ENCODE measurements at regions not wholly inside any gene's neighbourhood (a gene's known extent, or its start where the extent isn't known, plus 50 kb on each side); places are given as distances from the start of the nearest gene placed in this dataset.

DNA sequence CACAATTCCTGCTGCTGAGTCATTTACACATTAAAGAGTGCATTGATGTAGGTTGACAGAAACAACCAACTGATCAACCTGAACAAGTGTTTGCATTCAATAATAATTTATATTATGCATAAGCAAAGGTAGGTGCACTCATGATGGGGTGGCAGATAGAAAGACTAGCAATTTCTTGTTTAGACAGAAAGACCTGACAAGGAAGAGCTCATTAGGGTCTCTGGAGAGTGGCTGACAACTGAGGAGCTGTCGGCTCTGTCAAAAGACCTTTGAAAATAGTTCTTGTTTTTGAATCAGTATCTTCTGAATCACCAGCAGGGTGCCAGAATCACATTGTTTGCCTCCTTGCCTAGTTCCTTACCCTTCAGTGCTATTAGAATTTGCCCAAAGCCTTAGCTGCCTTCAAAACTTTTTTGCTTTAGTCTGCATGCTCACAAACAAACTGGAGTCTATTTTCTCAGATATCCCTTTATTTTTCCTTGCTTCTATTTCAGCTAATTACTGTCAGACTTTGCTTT is 234.7 kb downstream of the BTG1 start:
- in situ Hi-C loops (cut with HindIII; ENCODE audit: low sequenced_read_pairs): no loop called here
- DNase-seq (ENCODE audit: low spot score): no peak

DNA sequence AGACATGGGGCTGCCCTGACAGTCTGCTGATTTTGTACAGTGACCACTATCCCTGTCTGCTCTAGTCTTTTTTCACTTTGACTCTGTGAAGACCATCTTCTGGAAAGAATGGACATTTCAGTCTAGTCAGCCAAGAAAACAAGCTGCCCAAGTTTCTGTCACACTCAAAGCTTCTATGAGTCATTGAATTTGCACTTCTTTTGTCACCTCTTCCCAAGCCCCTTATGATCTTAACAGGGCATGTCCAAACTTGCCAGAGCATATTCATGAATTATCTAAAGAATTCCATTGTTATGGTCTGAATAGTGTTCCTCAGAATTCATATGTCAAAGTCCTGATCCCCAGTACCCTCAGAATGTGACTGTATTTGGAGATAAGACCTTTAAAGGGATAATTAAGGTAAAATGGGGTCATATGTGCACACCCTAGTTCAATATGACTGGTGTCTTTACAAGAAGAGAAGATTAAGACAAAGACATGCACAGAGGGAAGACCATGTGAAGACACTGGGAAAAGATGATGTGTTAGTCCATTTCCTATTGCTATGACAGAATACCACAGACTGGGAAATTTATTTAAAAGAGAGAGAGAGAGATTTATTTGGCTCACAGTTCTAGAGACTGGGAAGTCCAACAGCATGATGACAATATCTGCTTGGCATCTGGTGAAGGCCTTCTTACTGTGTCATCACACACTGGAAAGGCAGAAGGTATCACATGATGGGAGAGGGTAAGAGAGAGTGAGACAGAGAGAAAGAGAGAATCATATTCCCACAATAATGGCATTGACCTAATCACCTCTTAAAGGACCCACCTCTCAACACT is 242.6 kb downstream of the BTG1 start:
- in situ Hi-C loops (cut with HindIII; ENCODE audit: low sequenced_read_pairs): no loop called here
- DNase-seq (ENCODE audit: low spot score): no peak

DNA sequence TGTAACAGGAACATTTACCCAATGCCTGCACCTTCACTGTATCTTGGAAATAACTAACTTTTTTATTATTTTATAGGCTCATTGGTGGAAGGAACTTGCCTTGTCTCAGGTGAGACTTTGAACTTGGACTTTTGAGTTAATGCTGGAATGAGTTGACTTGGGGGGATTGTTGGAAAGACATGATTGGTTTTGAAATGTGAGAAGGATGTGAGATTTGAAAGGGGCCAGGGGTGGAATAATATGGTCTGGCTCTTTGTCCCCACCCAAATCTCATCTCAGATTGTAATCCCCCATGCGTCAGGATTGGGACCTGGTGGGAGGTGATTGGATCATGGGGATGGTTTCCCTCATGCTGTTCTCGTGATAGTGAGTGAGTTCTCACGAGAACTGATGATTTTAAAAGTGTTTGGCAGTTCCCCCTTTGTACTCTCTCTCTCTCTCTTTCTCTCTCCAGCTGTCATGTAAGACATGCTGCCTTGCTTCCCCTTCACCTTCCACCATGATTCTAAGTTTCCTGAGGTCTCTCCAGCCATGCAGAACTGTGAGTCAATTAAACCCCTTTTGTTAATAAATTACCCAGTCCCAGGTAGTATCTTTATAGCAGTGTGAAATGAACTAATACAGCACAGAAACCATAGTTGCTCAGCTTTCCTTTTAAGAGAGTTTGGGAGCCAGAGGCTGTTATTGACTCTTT is 244.1 kb downstream of the BTG1 start:
- in situ Hi-C loops (cut with HindIII; ENCODE audit: low sequenced_read_pairs): no loop called here

DNA sequence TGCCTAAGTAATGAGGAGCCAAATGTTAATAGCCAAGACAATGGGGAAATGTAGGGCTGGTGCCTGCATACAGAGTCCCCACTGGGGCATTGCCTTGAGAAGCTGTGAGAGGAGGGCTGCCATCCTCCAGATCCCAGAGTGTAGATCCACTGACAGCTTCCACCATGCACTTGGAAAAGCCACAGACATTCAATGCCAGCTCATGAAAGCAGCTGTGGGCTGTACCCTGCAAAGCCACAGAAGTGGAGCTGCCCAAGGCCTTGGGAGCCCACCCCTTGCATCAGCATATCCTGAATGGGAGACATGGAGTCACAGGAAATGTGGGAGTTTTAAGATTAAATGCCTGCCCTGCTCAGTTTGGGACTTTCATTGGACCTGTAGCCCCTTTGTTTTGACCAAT is 244.7 kb downstream of the BTG1 start:
- DNase-seq (ENCODE audit: low spot score): no peak
- in situ Hi-C loops (cut with HindIII; ENCODE audit: low sequenced_read_pairs): no loop called here

More for the DNA sequence above, 244.1 kb downstream of the BTG1 start:
- DNase-seq (ENCODE audit: low spot score): no peak

DNA sequence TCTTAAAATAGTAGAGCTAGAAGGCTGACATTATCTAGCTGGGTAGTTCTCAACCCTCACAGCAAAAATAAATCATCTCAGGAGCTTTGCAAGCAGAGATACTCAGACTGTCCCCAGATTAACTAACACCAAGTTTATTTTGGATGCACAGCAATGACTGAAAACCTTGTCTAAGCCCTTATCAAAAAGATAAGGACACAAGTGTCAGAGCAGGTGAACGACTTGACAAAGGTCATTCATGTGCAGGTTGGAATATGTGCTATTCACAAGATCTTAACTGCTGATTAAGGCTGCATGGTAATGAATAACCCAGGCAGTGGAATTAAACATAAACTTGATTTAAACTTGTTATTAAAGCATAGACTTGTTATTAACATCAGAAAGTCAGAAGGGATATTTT is 246.6 kb downstream of the BTG1 start:
- no peak for DNase-seq (ENCODE audit: low spot score)
- in situ Hi-C loops (cut with HindIII; ENCODE audit: low sequenced_read_pairs): no loop called here

DNA sequence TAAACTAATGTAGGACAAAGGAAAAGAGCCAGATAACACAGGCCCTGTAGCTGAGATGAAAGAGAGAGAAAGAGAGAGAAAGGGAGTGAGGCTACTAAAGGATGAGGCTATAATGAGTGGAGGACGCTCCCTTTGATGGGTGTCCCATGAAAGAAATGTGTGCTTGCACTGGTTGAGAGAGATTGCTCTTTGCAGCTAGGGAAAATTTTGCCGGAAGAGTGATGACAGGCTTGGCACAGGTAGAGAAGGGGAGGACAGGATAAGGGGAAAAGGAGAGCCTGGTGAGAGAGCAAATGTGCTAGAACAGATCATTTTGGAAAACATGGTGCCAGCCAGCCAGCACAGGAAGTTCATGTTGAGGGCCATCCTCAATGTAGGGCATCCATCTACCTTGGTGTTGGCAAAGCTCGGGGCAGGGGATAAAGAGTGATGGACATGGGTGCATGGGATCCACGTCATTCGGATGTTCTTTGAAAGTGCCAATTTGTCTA is 248.6 kb downstream of the BTG1 start:
- in situ Hi-C loops (cut with HindIII; ENCODE audit: low sequenced_read_pairs): no loop called here
- DNase-seq (ENCODE audit: low spot score): peak; percentile 98

DNA sequence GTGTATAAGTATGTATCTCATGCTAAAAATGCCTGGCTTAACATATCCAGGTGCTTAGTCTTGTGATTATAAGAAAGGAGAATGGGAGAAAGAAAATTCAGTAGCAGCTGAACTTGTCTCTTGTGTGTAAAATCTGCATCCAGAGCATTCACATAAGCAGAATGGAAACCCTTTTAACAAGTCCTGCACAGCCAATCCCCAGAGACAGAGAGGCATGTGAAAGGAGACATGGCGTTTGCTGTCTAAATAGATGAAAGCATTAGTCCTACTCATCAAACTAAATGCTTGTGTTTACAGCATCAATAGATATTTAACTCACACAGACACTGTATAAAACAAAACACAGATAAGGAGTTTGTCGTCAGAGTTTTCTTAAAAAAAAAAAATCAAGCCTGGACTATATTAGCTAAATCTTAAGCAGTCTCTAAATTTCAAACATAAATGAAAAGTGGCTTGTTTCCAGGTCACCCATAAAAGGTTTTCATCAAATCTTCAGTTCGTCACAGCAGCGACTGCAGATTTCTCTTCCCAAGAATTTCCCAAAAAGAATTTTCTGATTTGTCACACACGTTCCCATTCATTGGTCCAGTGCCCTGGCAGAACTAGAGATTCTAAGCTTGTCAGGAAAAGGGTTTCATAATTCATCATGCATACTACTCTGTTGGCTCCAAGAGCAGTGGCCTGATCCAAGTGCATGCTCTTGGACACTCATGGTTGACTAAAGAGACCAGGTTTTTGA is 249.2 kb downstream of the BTG1 start:
- in situ Hi-C loops (cut with HindIII; ENCODE audit: low sequenced_read_pairs): no loop called here
- DNase-seq (ENCODE audit: low spot score): peak; percentile 98

DNA sequence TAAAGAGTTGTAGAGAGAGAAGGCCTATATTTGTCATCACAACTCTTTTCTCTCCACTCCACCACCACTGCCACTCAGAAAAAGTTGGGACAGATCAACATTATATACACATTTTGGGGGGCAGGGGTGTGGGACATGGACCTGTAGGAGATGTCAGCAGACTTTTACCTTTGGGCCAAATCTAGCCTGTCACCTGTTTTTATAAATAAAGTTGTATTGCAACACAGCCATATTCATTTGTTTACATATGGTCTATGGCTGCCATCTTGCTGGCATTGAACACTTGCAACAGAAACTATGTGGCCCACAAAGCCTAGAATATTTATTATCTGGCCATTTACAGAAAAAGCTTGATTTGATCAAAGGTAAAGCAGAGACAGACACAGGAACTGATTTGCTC is 250.7 kb downstream of the BTG1 start:
- in situ Hi-C loops (cut with HindIII; ENCODE audit: low sequenced_read_pairs): no loop called here
- DNase-seq (ENCODE audit: low spot score): no peak

DNA sequence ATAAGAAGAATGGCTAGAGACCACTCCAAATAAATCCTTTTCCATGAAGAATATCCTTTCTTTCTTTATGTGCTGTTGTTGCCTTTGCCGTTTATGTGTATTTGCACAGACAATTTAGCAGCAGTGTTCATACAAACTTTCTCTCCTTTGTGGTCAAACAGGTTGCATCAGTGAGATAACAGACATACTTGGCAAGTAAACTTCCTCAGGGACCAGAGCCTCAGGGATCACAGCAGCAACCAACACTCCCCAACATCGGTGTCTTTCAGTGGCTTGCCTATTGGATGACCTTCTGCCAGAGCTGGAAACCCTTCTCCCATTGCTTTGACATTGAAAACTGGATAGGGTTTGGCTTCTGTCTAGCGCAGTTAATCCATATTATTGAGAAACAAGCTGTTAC is 252.2 kb downstream of the BTG1 start:
- in situ Hi-C loops (cut with HindIII; ENCODE audit: low sequenced_read_pairs): no loop called here
- DNase-seq (ENCODE audit: low spot score): no peak

DNA sequence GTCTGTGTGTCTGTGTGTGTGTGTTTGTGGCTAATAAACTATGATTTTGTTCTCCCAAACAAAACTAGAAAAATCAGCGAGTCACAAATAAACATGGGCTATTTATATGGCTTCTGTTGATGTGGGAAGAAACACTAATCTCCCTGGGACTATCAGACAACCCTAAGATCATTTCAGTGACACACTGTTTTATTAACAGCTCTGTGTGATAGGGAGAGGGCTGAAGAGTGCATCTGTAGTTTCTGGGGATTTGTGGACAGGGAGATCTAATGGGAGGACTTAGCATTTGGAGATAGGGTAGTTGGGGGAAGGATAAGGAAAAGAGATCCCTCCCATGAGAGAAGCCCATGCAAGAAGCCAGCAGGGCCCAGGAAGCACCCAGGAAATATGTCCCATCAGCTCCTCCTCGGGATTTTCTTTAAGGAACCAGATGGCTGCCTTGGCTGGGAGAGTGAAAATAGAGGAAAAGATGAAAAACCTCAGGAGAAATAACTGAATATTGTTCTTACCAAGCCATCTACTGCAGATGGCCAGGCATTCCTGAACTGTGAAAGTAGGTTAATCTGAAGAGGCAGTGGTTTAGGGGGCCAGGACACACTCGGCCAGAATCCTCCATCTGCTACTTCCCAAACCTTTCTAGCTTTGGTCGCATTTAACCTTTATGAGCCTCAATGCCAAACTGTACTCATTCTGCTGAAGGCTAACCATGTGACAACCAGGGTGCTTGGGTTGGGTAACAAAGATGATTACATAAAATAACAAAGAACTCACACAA is 253.4 kb downstream of the BTG1 start:
- peak; percentile 98 for DNase-seq (ENCODE audit: low spot score)
- in situ Hi-C loops (cut with HindIII; ENCODE audit: low sequenced_read_pairs): no loop called here

DNA sequence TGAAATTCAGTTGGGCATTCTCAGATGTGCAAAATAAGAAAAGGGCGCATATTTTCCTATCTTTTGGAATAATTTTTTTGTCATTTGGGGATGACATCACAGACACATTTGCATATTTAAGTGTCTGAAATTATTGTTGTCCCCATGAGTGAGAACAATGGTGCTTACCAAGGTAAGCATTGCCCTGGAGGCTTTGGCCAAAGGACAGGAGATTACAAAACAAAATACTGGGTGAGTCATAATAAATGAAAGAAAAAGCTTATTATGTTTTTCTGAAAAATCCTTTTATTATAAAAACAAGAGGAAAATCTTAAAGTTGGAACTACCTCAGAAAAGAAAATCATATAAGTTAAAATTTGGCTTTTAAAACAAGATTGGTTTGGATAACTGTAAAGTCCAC is 254.9 kb downstream of the BTG1 start:
- in situ Hi-C loops (cut with HindIII; ENCODE audit: low sequenced_read_pairs): no loop called here
- no peak for DNase-seq (ENCODE audit: low spot score)

DNA sequence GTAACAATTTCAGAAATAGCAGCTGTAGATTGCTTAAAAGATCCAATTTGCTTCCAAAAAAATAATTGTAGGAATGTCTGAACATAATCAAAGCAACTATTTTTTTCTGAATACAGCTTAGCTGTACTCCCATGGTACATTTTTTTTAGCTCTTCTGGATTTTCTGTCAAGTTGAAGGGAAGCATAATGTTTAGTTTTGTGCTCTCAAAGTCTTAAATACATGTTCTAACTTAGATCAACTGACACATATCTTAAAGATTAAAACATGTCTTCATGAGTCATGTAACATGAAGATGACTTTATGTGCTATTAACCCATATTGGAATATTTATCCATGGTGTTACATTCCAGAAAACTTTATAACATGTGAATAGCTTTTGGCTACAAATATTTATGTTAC is 255.7 kb downstream of the BTG1 start:
- in situ Hi-C loops (cut with HindIII; ENCODE audit: low sequenced_read_pairs): no loop called here
- no peak for DNase-seq (ENCODE audit: low spot score)

DNA sequence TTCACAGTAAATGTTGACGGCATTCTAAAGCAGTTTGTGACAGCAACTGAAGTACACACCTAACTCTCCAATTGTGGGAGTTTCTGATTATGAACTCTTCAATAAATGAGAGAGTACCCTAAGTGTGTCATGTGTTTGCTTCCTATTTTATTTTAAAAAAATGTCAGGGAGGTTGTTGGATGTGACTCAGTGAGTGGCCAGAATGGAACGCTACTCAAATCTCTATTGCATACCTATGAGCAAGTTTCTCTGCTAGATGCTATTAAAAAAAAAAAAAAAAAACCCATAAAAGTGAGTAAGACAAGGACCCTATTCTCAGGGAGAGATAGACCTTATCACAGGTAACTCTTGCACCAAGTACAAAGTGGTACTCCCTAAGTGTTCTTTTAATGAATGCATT is 256.6 kb downstream of the BTG1 start:
- DNase-seq (ENCODE audit: low spot score): no peak
- in situ Hi-C loops (cut with HindIII; ENCODE audit: low sequenced_read_pairs): no loop called here

DNA sequence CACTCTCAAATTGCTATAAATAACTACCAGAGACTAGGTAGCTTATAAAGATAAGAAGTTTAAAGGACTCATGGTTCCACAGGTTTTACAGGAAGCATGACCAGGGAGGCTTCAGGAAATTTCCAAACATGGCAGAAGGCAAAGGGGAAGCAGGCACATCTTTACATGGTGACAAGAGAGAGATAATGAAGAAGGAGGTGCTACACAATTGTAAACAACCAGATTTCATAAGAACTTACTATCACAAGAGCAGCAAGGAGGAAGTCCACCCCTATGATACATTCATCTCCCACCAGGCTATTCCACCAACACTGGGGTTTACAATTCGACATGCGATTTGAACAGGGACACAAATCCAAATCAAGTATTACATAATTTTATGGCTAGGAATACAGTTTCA is 257.7 kb downstream of the BTG1 start:
- in situ Hi-C loops (cut with HindIII; ENCODE audit: low sequenced_read_pairs): no loop called here
- DNase-seq (ENCODE audit: low spot score): no peak

DNA sequence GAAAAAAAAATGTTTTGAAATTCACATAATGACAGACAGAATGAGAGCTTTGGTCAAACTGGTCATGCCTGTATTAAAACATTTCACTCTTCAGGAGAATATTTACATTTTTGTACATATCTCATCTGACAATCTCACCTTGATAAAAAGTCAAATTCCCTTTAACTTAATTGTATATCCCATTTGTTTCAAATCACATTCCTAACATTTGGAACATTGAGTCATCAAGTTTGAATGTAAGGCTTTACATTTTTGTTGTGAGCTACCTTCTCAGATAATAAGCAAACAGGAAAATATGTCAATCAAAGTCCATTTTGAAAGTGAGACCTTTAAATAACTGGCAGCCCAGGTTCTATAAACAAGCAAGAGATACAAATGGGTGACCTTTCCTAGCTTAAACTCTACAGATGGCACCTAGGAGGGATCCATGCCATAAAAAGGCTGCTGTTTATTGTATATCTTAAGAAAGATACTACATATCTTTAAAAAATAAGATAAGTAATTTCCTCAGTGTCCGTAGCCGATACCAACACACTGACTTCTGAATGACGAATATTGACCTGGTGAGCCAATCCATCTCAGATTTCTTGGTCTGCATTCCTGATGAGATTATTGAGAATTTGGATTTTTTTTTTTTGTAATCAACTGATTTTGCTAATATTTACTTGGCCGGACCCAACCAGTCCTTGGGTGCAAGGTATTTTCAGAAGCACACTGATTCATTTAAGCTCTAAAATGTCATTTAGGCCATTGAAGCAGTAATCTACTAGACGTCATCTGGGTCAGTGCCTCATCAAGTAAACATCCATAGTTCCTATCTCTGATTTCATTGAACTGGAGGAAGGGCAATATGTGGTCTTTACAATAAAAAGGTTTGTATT is 259.6 kb downstream of the BTG1 start:
- in situ Hi-C loops (cut with HindIII; ENCODE audit: low sequenced_read_pairs): no loop called here
- no peak for DNase-seq (ENCODE audit: low spot score)

DNA sequence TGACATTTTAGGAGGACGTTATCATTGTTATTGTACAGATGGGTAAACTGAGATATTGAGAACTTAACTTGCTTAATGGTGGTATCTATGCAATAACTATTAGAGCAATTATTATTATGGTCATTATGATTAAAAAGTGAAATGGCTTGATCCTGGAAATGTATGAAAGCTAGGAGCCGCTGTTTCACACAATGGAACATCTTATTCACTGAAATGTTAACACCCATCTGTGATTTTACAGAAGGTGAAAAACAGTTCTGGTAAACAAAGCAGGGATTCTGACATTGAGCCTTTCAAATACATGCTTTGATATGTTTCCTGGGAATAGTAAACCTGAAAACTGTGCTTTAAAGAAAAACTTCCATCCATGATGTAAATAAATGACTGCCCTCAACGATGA is 261.4 kb downstream of the BTG1 start:
- no peak for DNase-seq (ENCODE audit: low spot score)
- in situ Hi-C loops (cut with HindIII; ENCODE audit: low sequenced_read_pairs): no loop called here

DNA sequence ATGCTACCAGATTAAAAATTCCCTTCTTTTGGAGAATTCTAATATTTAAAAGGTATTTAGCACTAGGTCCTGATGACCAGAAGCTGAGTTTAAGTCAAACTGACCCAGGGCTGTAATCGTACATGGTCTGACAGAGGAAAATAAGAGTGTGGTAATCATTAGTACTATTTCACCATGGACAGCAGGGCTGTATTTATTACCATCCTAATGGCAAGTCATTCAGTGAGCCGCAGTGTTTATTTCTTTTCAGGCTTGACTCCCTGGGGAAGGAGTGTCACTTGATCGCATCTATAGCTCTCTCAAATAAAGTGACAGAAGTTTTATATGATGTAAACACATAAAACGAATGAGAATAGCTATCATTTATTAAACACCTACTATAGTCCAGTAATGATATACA is 261.8 kb downstream of the BTG1 start:
- no peak for DNase-seq (ENCODE audit: low spot score)

DNA sequence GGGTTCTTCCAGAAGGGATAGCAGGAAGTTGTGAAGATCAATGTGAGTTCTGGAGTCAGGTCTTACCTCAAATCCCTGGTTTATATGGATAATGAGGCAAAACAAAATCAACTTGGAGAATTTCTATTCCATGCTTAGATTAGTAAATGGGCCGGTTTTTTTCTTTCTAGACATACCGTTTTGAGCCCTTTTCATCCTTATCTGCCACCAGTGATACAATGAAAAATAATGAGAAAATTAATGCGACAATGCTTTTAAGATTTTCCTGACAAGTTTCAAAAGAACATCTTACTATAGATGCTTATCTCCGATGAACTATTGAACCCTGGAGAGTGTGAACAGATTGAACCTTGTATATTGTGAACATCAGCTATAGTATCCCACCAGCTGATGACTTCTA is 262.7 kb downstream of the BTG1 start:
- DNase-seq (ENCODE audit: low spot score): no peak
- in situ Hi-C loops (cut with HindIII; ENCODE audit: low sequenced_read_pairs): no loop called here

More for the DNA sequence above, 261.8 kb downstream of the BTG1 start:
- in situ Hi-C loops (cut with HindIII; ENCODE audit: low sequenced_read_pairs): no loop called here
